ENCODE measurements at regions not wholly inside any gene's neighbourhood (a gene's known extent, or its start where the extent isn't known, plus 50 kb on each side); places are given as distances from the start of the nearest gene placed in this dataset.

GRCh38 chr20:53797085-53797484 lies 203.4 kb upstream of the ZNF217 start:
- no peak for FAIRE-seq
- H3K9ac ChIP-seq (ENCODE audit: low read length in 3 of 3) = no peak overlapping the region
- no peak for DNase-seq

DNA sequence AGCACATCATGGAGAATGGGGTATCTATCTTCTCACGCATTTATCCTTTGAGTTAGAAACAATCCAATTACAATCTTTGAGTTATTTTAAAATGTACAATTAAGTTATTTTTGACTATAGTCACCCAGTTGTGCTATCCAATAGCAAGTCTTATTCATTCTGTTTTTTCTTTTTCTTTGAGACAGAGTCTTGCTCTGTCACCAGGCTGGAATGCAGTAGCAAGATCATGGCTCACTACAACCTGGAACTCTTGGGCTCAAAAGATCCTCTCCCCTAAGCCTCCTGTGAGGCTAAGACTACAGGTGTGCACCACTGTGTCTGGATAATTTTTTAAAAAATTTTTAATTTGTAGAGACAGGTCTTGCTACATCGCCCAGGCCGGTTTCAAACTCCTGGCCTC lies 201.5 kb upstream of the ZNF217 start:
- Histone ChIP-seq H3K9me3 (ENCODE audit: control insufficient read depth in 2 of 3, insufficient read depth in 1 of 3, low read length in 3 of 3) (no peaks in the 10 kb centered on the region), H3K4me1 (ENCODE audit: control insufficient read depth in 2 of 3, insufficient read depth in 2 of 3, low read depth in 1 of 3, low read length in 3 of 3) (no peaks in the 10 kb centered on the region), H3K27me3 (ENCODE audit: control insufficient read depth, insufficient read depth, low read length) (no peaks in the 10 kb centered on the region), H3K4me3 (ENCODE audit: low read length in 3 of 3) (no peak overlapping the region), H3K27ac (ENCODE audit: low read depth in 2 of 2, low read length in 2 of 2) (no peak overlapping the region), H3K9ac (ENCODE audit: low read length in 3 of 3) (no peak overlapping the region), H3K36me3 (ENCODE audit: control insufficient read depth in 2 of 3, insufficient read depth in 3 of 3, low read length in 3 of 3) (no peaks in the 10 kb centered on the region)
- FAIRE-seq = no peak
- TF ChIP-seq CTCF (IDR thresholded peaks at IDR 0.05; ENCODE audit: borderline replicate concordance, extremely low read depth, insufficient read depth) = no peak
- intact Hi-C loops (cut with DNase I) = no loop called here
- DNase-seq = no peak

More at GRCh38 chr20:53797085-53797484, 203.4 kb upstream of the ZNF217 start:
- intact Hi-C loops (cut with DNase I) = no loop called here
- Histone ChIP-seq H3K4me1 (ENCODE audit: control insufficient read depth in 2 of 3, insufficient read depth in 2 of 3, low read depth in 1 of 3, low read length in 3 of 3) (no peaks in the 10 kb centered on the region), H3K27ac (ENCODE audit: low read depth in 2 of 2, low read length in 2 of 2) (no peak overlapping the region), H3K36me3 (ENCODE audit: control insufficient read depth in 2 of 3, insufficient read depth in 3 of 3, low read length in 3 of 3) (no peaks in the 10 kb centered on the region), H3K9me3 (ENCODE audit: control insufficient read depth in 2 of 3, insufficient read depth in 1 of 3, low read length in 3 of 3) (no peaks in the 10 kb centered on the region), H3K4me3 (ENCODE audit: low read length in 3 of 3) (no peak overlapping the region), H3K27me3 (ENCODE audit: control insufficient read depth, insufficient read depth, low read length) (no peaks in the 10 kb centered on the region)
- no peak for TF ChIP-seq CTCF (IDR thresholded peaks at IDR 0.05; ENCODE audit: borderline replicate concordance, extremely low read depth, insufficient read depth)

DNA sequence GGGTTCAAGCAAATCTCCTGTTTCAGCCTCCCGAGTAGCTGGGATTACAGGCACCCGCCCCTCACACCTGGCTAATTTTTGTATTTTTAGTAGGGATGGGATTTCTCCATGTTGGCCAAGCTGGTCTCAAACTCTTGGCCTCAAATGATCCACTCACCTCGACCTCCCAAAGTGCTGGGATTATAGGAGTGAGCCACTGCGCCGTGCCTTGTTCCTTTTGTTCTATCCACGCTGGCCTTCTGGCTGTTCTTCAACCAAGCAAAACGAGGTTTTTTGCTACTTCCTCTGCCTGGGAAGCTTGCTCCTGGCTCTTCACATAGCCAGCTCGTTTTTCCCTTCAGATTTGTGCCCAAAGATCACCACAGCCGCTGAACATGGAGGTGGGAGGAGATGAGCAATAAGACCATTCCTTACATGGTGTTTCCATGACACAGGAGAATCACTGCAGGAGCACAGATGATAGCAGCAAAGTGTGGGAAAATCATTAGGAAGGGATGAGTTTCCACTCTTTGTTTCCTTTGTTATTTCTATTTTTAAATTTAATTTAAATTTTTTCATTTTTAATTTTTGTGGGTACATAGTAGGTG lies 201.0 kb upstream of the ZNF217 start:
- Histone ChIP-seq H3K27me3 (ENCODE audit: control insufficient read depth, insufficient read depth, low read length) (no peaks in the 10 kb centered on the region), H3K36me3 (ENCODE audit: control insufficient read depth in 2 of 3, insufficient read depth in 3 of 3, low read length in 3 of 3) (no peaks in the 10 kb centered on the region), H3K27ac (ENCODE audit: low read depth in 2 of 2, low read length in 2 of 2) (no peak overlapping the region), H3K4me1 (ENCODE audit: control insufficient read depth in 2 of 3, insufficient read depth in 2 of 3, low read depth in 1 of 3, low read length in 3 of 3) (no peaks in the 10 kb centered on the region), H3K9ac (ENCODE audit: low read length in 3 of 3) (no peak overlapping the region), H3K4me3 (ENCODE audit: low read length in 3 of 3) (no peak overlapping the region), H3K9me3 (ENCODE audit: control insufficient read depth in 2 of 3, insufficient read depth in 1 of 3, low read length in 3 of 3) (no peaks in the 10 kb centered on the region)
- TF ChIP-seq CTCF (IDR thresholded peaks at IDR 0.05; ENCODE audit: borderline replicate concordance, extremely low read depth, insufficient read depth) = no peak
- intact Hi-C loops (cut with DNase I) = no loop called here
- FAIRE-seq (no peak), DNase-seq (no peak)

Data from kidney (tissue), 13 donors.